Sigmoid colon (tissue), 6 donors: ENCODE measurements at regions not wholly inside any gene's neighbourhood (a gene's known extent, or its start where the extent isn't known, plus 50 kb on each side); places are given as distances from the start of the nearest gene placed in this dataset.

Source experiments
- DNase-seq: peaks from one replicate; pipeline ENCODE4 v3.0.0-alpha.2; 2019
- H3K27ac ChIP-seq, 4 donors: fragments of 200-600 bp; sonication (generic); one replicate each; pipeline ENCODE4 v1.5.1; 2016 to 2019; ENCODE audit warnings: mild to moderate bottlenecking in 1 of 4
- H3K27me3 ChIP-seq, 3 donors: fragments of 200-600 bp; sonication (generic); one replicate each; pipeline ENCODE4 v1.5.1; 2019; ENCODE audit warnings: mild to moderate bottlenecking in 1 of 3
- H3K36me3 ChIP-seq, 4 donors: fragments of 200-600 bp; sonication (generic); one replicate each; pipeline ENCODE4 v1.5.1; 2016 to 2019
- H3K4me1 ChIP-seq, 4 donors: fragments of 200-600 bp; sonication (generic); one replicate each; pipeline ENCODE4 v1.5.1; 2017 to 2019
- H3K4me3 ChIP-seq, 4 donors: fragments of 200-600 bp; sonication (generic); one replicate each; pipeline ENCODE4 v1.5.1; 2017 to 2019; ENCODE audit warnings: mild to moderate bottlenecking in 2 of 4, moderate library complexity in 1 of 4
- H3K9me3 ChIP-seq, 4 donors: fragments of 200-600 bp in 3 of 4; sonication (generic) in 3 of 4; one replicate each; pipeline versions ENCODE4 v1.5.1 to v1.6.1; 2013 to 2019
- CTCF ChIP-seq, 4 experiments: fragments of 450-650 bp in 3 of 4; fragments of 200-600 bp in 1 of 4; IDR thresholded peaks; one replicate each; pipeline ENCODE4 v1.5.1; 2016 to 2019; ENCODE audit warnings: antibody characterized with exemption in 4 of 4, mild to moderate bottlenecking in 3 of 4, moderate library complexity in 2 of 4
- EP300 ChIP-seq, 4 donors: sonication (generic); formaldehyde crosslinking; IDR thresholded peaks; one replicate each; pipeline ENCODE4 v1.6.1; 2017; ENCODE audit warnings: antibody characterized with exemption in 4 of 4
- POLR2A ChIP-seq, 2 donors: fragments of 450-650 bp; IDR thresholded peaks; one replicate each; pipeline ENCODE4 v1.6.1; 2016; ENCODE audit warnings: antibody characterized with exemption in 2 of 2, mild to moderate bottlenecking in 2 of 2, moderate library complexity in 2 of 2
- POLR2AphosphoS5 ChIP-seq, 4 donors: sonication (generic); formaldehyde crosslinking; IDR thresholded peaks; one replicate each; pipeline ENCODE4 v1.6.1; 2017; ENCODE audit warnings: antibody characterized with exemption in 4 of 4
- WGBS, 2 donors: extraction: QIAGEN DNeasy Blood & Tissue Kit; methylation state at CpG; one replicate each; pipeline ENCODE4 v1.1.7; 2013; 5-methylcytosine and 5-hydroxymethylcytosine counted together
- intact Hi-C: fragments of 100-400 bp; cut with DNase I; formaldehyde crosslinking; loops from one replicate; pipeline ENCODE4 v1.15.1; 2023
- donor health status: healthy with polysubstance abuse.
- donor health status: healthy.

- intact Hi-C loops: no loop called here
- no peaks in the 10 kb centered on the region for H3K27me3 ChIP-seq
- H3K9me3 ChIP-seq: no peaks in the 10 kb centered on the region
- WGBS, 2 donors: 4 to 12% methylated on average over 1 of the region's 1 CpG
- no peak overlapping the region for H3K4me3 ChIP-seq
- H3K27ac ChIP-seq: no peak overlapping the region
- TF ChIP-seq POLR2AphosphoS5 (IDR thresholded peaks at IDR 0.05): no peak
- no peak for TF ChIP-seq POLR2A (IDR thresholded peaks at IDR 0.05)
- TF ChIP-seq CTCF (IDR thresholded peaks at IDR 0.05): no peak
- TF ChIP-seq EP300 (IDR thresholded peaks at IDR 0.05): no peak
- peaks cover 0 to 26% (median 22%) of the 10 kb centered on the region in 4 donors for H3K4me1 ChIP-seq
- no peaks in the 10 kb centered on the region for H3K36me3 ChIP-seq
- no peak for DNase-seq
These were observed 348.7 kb downstream of the ETS1 start for GRCh38 chr11:128238521-128239265.

- H3K27me3 ChIP-seq: no peaks in the 10 kb centered on the region
- H3K4me3 ChIP-seq: no peak overlapping the region
- 92 to 96% methylated on average over 49 of the region's 49 CpGs for WGBS, 2 donors
- intact Hi-C loops: no loop called here
- H3K36me3 ChIP-seq: no peaks in the 10 kb centered on the region
- no peak for DNase-seq
- H3K4me1 ChIP-seq: peaks cover 0 to 26% (median 22%) of the 10 kb centered on the region in 4 donors
- H3K9me3 ChIP-seq: no peaks in the 10 kb centered on the region
- peak overlapping the region in 1 of 4 donors; percentile 66 for H3K27ac ChIP-seq
- no peak for TF ChIP-seq EP300 (IDR thresholded peaks at IDR 0.05)
- TF ChIP-seq CTCF (IDR thresholded peaks at IDR 0.05): no peak
- no peak for TF ChIP-seq POLR2A (IDR thresholded peaks at IDR 0.05)
- TF ChIP-seq POLR2AphosphoS5 (IDR thresholded peaks at IDR 0.05): no peak
These were observed 350.6 kb downstream of the ETS1 start for GRCh38 chr11:128236506-128237498.

- H3K36me3 ChIP-seq: no peaks in the 10 kb centered on the region
- intact Hi-C loops: no loop called here
- peaks cover 0 to 26% (median 22%) of the 10 kb centered on the region in 4 donors for H3K4me1 ChIP-seq
- H3K9me3 ChIP-seq: no peaks in the 10 kb centered on the region
- 56 to 59% methylated on average over 4 of the region's 4 CpGs for WGBS, 2 donors
- TF ChIP-seq CTCF (IDR thresholded peaks at IDR 0.05): no peak
- peak in 1 of 4 donors; percentile 16 for TF ChIP-seq POLR2AphosphoS5 (IDR thresholded peaks at IDR 0.05)
- TF ChIP-seq POLR2A (IDR thresholded peaks at IDR 0.05): no peak
- H3K27me3 ChIP-seq: no peaks in the 10 kb centered on the region
- DNase-seq: peak; percentile 69
- peak overlapping the region; percentile 10 to 66 (median 46) for H3K27ac ChIP-seq
- no peak overlapping the region for H3K4me3 ChIP-seq
These were observed 351.4 kb downstream of the ETS1 start for GRCh38 chr11:128235958-128236357.

GRCh38 chr11:128235426-128235825 lies 351.9 kb downstream of the ETS1 start:
- H3K36me3 ChIP-seq: no peaks in the 10 kb centered on the region
- H3K4me3 ChIP-seq: no peak overlapping the region
- peak overlapping the region; percentile 10 to 66 (median 46) for H3K27ac ChIP-seq
- no peaks in the 10 kb centered on the region for H3K27me3 ChIP-seq
- H3K4me1 ChIP-seq: peaks cover 0 to 26% (median 22%) of the 10 kb centered on the region in 4 donors
- TF ChIP-seq EP300 (IDR thresholded peaks at IDR 0.05) (no peak), POLR2AphosphoS5 (IDR thresholded peaks at IDR 0.05) (peak in 2 of 4 donors; percentile 10 to 28), CTCF (IDR thresholded peaks at IDR 0.05) (no peak), POLR2A (IDR thresholded peaks at IDR 0.05) (no peak)
- DNase-seq: no peak
- intact Hi-C loops: no loop called here
- H3K9me3 ChIP-seq: no peaks in the 10 kb centered on the region
- WGBS, 2 donors: 47 to 70% methylated on average over 3 of the region's 3 CpGs
